H9 (cell line): ENCODE measurements at regions not wholly inside any gene's neighbourhood (a gene's known extent, or its start where the extent isn't known, plus 50 kb on each side); places are given as distances from the start of the nearest gene placed in this dataset.

ENCODE experiments used
- DNase-seq: peaks from one replicate; pipeline ENCODE4 v3.0.0-alpha.2; 2017
- H2AFZ ChIP-seq: one replicate; pipeline ENCODE4 v1.6.1; 2013; ENCODE audit warnings: mild to moderate bottlenecking, low read length, control low read depth, moderate library complexity
- H2AK5ac ChIP-seq: 2 replicates; pipeline ENCODE4 v1.6.1; 2013; ENCODE audit warnings: low read length, control low read depth, mixed read lengths; ENCODE audit not compliant: insufficient read length
- H2BK120ac ChIP-seq: one replicate; pipeline ENCODE4 v1.6.1; 2013; ENCODE audit warnings: low read depth, mild to moderate bottlenecking, low read length, control low read depth, inconsistent platforms; ENCODE audit not compliant: poor library complexity, severe bottlenecking
- H2BK12ac ChIP-seq: 2 replicates; pipeline ENCODE4 v1.6.1; 2013; ENCODE audit warnings: low read length, control low read depth, mixed read lengths, low read depth; ENCODE audit not compliant: insufficient read length
- H2BK15ac ChIP-seq: 2 replicates; pipeline ENCODE4 v1.6.1; 2013; ENCODE audit warnings: low read depth, low read length, control low read depth
- H2BK20ac ChIP-seq: one replicate; pipeline ENCODE4 v1.6.1; 2013; ENCODE audit warnings: low read depth, mild to moderate bottlenecking, low read length, control low read depth, inconsistent platforms; ENCODE audit not compliant: poor library complexity, severe bottlenecking
- H2BK5ac ChIP-seq: 2 replicates; pipeline ENCODE4 v1.6.1; 2013; ENCODE audit warnings: low read length, control low read depth, mixed read lengths; ENCODE audit not compliant: insufficient read length
- H3K14ac ChIP-seq: 2 replicates; pipeline ENCODE4 v1.6.1; 2013; ENCODE audit warnings: low read length, control low read depth; ENCODE audit not compliant: insufficient read depth
- H3K18ac ChIP-seq: 2 replicates; pipeline ENCODE4 v1.6.1; 2013; ENCODE audit warnings: low read depth, mild to moderate bottlenecking, mixed read lengths, low read length, control low read depth; ENCODE audit not compliant: insufficient read length
- H3K23ac ChIP-seq: 2 replicates; pipeline ENCODE4 v1.6.1; 2013; ENCODE audit warnings: low read length, control low read depth, mixed read lengths, low read depth; ENCODE audit not compliant: insufficient read length
- H3K23me2 ChIP-seq: 2 replicates; pipeline ENCODE4 v1.6.1; 2013; ENCODE audit warnings: low read depth, mild to moderate bottlenecking, mixed read lengths, low read length, control low read depth; ENCODE audit not compliant: insufficient read length, poor library complexity, severe bottlenecking
- H3K27ac ChIP-seq: 2 replicates; pipeline ENCODE4 v1.5.1; 2013; ENCODE audit warnings: low read length, control low read depth, mixed read lengths, low read depth; ENCODE audit not compliant: insufficient read length
- H3K27me3 ChIP-seq: 2 replicates; pipeline ENCODE4 v1.6.1; 2013; ENCODE audit warnings: low read length, control low read depth, inconsistent platforms; ENCODE audit not compliant: insufficient read depth
- H3K4ac ChIP-seq: 2 replicates; pipeline ENCODE4 v1.6.1; 2013; ENCODE audit warnings: low read depth, mild to moderate bottlenecking, control low read depth, inconsistent platforms, low read length, moderate library complexity
- H3K4me1 ChIP-seq: 2 replicates; pipeline ENCODE4 v1.6.1; 2013; ENCODE audit warnings: low read length, control low read depth, inconsistent platforms; ENCODE audit not compliant: insufficient read depth
- H3K4me2 ChIP-seq: 2 replicates; pipeline ENCODE4 v1.6.1; 2013; ENCODE audit warnings: low read length, control low read depth, mixed read lengths; ENCODE audit not compliant: insufficient read length, insufficient read depth
- H3K56ac ChIP-seq: 2 replicates; pipeline ENCODE4 v1.6.1; 2013; ENCODE audit warnings: low read depth, mild to moderate bottlenecking, mixed read lengths, low read length, control low read depth; ENCODE audit not compliant: insufficient read length
- H3K79me1 ChIP-seq: 2 replicates; pipeline ENCODE4 v1.6.1; 2013; ENCODE audit warnings: low read depth, mild to moderate bottlenecking, moderate library complexity, low read length, control low read depth, inconsistent platforms; ENCODE audit not compliant: insufficient read depth, poor library complexity, severe bottlenecking
- H3K79me2 ChIP-seq: 2 replicates; pipeline ENCODE4 v1.6.1; 2013; ENCODE audit warnings: low read length, control low read depth, inconsistent platforms; ENCODE audit not compliant: insufficient read depth
- H3K9ac ChIP-seq: 2 replicates; pipeline ENCODE4 v1.6.1; 2013; ENCODE audit warnings: low read length, control low read depth, mixed read lengths; ENCODE audit not compliant: insufficient read length; ENCODE audit errors: extremely low read depth
- H3K9me3 ChIP-seq: one replicate; pipeline ENCODE4 v1.6.1; 2013; ENCODE audit warnings: low read depth, low read length, inconsistent platforms; ENCODE audit not compliant: control insufficient read depth
- H3T11ph ChIP-seq: one replicate; pipeline ENCODE4 v1.6.1; 2013; ENCODE audit warnings: mild to moderate bottlenecking, low read length, control low read depth, inconsistent platforms
- H4K20me1 ChIP-seq: one replicate; pipeline ENCODE4 v1.6.1; 2013; ENCODE audit not compliant: control insufficient read depth, insufficient read length, insufficient read depth
- H4K5ac ChIP-seq: 2 replicates; pipeline ENCODE4 v1.6.1; 2013; ENCODE audit warnings: low read depth, mild to moderate bottlenecking, mixed read lengths, low read length, control low read depth; ENCODE audit not compliant: insufficient read length
- H4K8ac ChIP-seq: replicated peaks from 2 replicates; pipeline ENCODE4 v1.6.1; 2013; ENCODE audit warnings: low read length, control low read depth, mixed read lengths, low read depth; ENCODE audit not compliant: insufficient read length
- H4K91ac ChIP-seq: 2 replicates; pipeline ENCODE4 v1.6.1; 2013; ENCODE audit warnings: low read depth, mild to moderate bottlenecking, moderate library complexity, mixed read lengths, low read length, control low read depth; ENCODE audit not compliant: insufficient read length
- H3K27ac Mint-ChIP-seq, 3 experiments: 2 replicates in 2 of 3; 3 replicates in 1 of 3; pipeline ENCODE4 v1.8.0; 2020 to 2021; ENCODE audit warnings: mixed read lengths in 3 of 3, mild to moderate bottlenecking in 1 of 3, moderate library complexity in 1 of 3
- H3K27me3 Mint-ChIP-seq: 2 replicates; pipeline ENCODE4 v1.8.0; 2021; ENCODE audit warnings: low read depth, mild to moderate bottlenecking, moderate library complexity, mixed read lengths
- H3K36me3 Mint-ChIP-seq, 3 experiments: 2 replicates in 2 of 3; 3 replicates in 1 of 3; pipeline ENCODE4 v1.8.0; 2020 to 2021; ENCODE audit warnings: low read depth in 3 of 3, mixed read lengths in 3 of 3; ENCODE audit not compliant: insufficient read depth in 1 of 3
- H3K4me1 Mint-ChIP-seq, 2 experiments: 2 replicates each; pipeline ENCODE4 v1.8.0; 2020; ENCODE audit warnings: mixed read lengths in 2 of 2
- H3K4me3 Mint-ChIP-seq, 2 experiments: 2 replicates in 1 of 2; 3 replicates in 1 of 2; pipeline ENCODE4 v1.8.0; 2020 to 2021; ENCODE audit warnings: mild to moderate bottlenecking in 2 of 2, mixed read lengths in 2 of 2, moderate library complexity in 1 of 2
- H3K9me3 Mint-ChIP-seq, 2 experiments: 2 replicates in 1 of 2; 3 replicates in 1 of 2; pipeline ENCODE4 v1.8.0; 2020; ENCODE audit warnings: mild to moderate bottlenecking in 2 of 2, mixed read lengths in 2 of 2, moderate library complexity in 1 of 2
- WGBS: extraction: QIAGEN DNeasy Blood & Tissue Kit; methylation state at CpG from one replicate; pipeline ENCODE4 v1.1.7; 2013; ENCODE audit warnings: missing lambda C conversion rate, low lambda C conversion rate, mixed read lengths; ENCODE audit not compliant: insufficient read length; ENCODE audit errors: extremely low coverage; 5-methylcytosine and 5-hydroxymethylcytosine counted together
- TF ChIP-seq, protein P1 (sequence below): fragments of 200-600 bp; sonication (generic); conservative IDR thresholded peaks from 3 replicates; pipeline ENCODE4 v1.8.0; 2021; ENCODE audit warnings: antibody characterized with exemption, mild to moderate bottlenecking

DNA sequence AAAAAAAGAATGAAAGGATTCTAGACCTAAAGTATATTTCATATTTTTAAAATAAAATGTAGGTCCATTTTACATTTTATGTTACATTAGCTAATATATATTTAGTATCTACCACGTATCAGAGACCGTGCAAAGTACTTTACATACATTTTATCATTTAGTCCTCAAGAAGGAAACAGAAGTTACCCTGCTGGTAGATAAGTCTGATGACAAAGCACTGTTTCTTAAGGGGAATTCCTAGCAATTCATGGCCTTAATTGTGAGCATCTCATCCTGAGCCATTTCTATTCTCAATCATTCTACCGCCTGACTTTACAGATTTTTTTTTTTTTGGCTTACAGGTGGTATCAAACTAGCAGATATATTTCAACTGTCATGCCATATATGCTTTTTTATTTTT lies 367.7 kb downstream of the PRELID2 start:
- H3K14ac ChIP-seq, result no peak overlapping the region
- no peaks in the 10 kb centered on the region for H3K27me3 Mint-ChIP-seq
- no peak overlapping the region for H3K4ac ChIP-seq
- no peak overlapping the region for H2BK5ac ChIP-seq
- H2BK15ac ChIP-seq, result no peak overlapping the region
- no peaks in the 10 kb centered on the region for H3K9me3 Mint-ChIP-seq
- H3K79me2 ChIP-seq, result no peaks in the 10 kb centered on the region
- H3K9ac ChIP-seq, result no peak overlapping the region
- no peak overlapping the region for H3K23ac ChIP-seq
- no peaks in the 10 kb centered on the region for H3K9me3 ChIP-seq
- no peak overlapping the region for H4K5ac ChIP-seq
- no peaks in the 10 kb centered on the region for H3K79me1 ChIP-seq
- H3K36me3 Mint-ChIP-seq, result no peaks in the 10 kb centered on the region
- H3K23me2 ChIP-seq, result no peaks in the 10 kb centered on the region
- no peak overlapping the region for H3K27ac Mint-ChIP-seq
- H2AFZ ChIP-seq, result no peak overlapping the region
- no peaks in the 10 kb centered on the region for H4K20me1 ChIP-seq
- H3K27me3 ChIP-seq, result no peaks in the 10 kb centered on the region
- no peak overlapping the region for H4K91ac ChIP-seq
- WGBS, result no CpG with 5 or more reads among the region's 3 CpGs
- H3K18ac ChIP-seq, result no peak overlapping the region
- H3K4me3 Mint-ChIP-seq, result no peak overlapping the region
- no peak for DNase-seq
- H3K4me1 ChIP-seq, result no peaks in the 10 kb centered on the region
- no peak overlapping the region for H2BK120ac ChIP-seq
- no peak overlapping the region for H3K27ac ChIP-seq
- H3K4me2 ChIP-seq, result no peak overlapping the region
- H3T11ph ChIP-seq, result no peak overlapping the region
- H3K56ac ChIP-seq, result no peak overlapping the region
- TF ChIP-seq, protein P1, sequence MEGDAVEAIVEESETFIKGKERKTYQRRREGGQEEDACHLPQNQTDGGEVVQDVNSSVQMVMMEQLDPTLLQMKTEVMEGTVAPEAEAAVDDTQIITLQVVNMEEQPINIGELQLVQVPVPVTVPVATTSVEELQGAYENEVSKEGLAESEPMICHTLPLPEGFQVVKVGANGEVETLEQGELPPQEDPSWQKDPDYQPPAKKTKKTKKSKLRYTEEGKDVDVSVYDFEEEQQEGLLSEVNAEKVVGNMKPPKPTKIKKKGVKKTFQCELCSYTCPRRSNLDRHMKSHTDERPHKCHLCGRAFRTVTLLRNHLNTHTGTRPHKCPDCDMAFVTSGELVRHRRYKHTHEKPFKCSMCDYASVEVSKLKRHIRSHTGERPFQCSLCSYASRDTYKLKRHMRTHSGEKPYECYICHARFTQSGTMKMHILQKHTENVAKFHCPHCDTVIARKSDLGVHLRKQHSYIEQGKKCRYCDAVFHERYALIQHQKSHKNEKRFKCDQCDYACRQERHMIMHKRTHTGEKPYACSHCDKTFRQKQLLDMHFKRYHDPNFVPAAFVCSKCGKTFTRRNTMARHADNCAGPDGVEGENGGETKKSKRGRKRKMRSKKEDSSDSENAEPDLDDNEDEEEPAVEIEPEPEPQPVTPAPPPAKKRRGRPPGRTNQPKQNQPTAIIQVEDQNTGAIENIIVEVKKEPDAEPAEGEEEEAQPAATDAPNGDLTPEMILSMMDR, result no peak
- no peak overlapping the region for H2BK20ac ChIP-seq
- H2AK5ac ChIP-seq, result no peak overlapping the region
- peaks cover 8% of the 10 kb centered on the region in 2 experiments for H3K4me1 Mint-ChIP-seq
- no peak overlapping the region for H2BK12ac ChIP-seq
- H4K8ac ChIP-seq, result no peak overlapping the region
